CD4-positive, alpha-beta T cell (primary cell): ENCODE measurements at regions not wholly inside any gene's neighbourhood (a gene's known extent, or its start where the extent isn't known, plus 50 kb on each side); places are given as distances from the start of the nearest gene placed in this dataset.

Source experiments
- ATAC-seq: fragments of 200-7000 bp; cut with Tn5 transposase; one replicate; pipeline ENCODE4 v1.10.0; 2022; ENCODE audit warnings: mild to moderate bottlenecking; ENCODE audit not compliant: poor library complexity
- CTCF ChIA-PET: fragments of 350-600 bp; sonication (Branson Sonifier 250); formaldehyde crosslinking; loops from one replicate; lab custom pipeline; 2021; ENCODE audit warnings: antibody characterized with exemption, inconsistent platforms; lab: Charles Lee
- POLR2A ChIA-PET: fragments of 350-600 bp; sonication (Branson Sonifier 250); formaldehyde crosslinking; loops from one replicate; lab custom pipeline; 2021; ENCODE audit warnings: antibody characterized with exemption, inconsistent platforms; lab: Charles Lee
- DNase-seq, 14 experiments: peaks; one replicate each; pipeline ENCODE4 v3.0.0-alpha.2; 2013 to 2020; ENCODE audit warnings: mixed read lengths in 2 of 14
- H3K27ac ChIP-seq, 2 donors: one replicate each; pipeline versions ENCODE4 v1.5.1 to v1.7.0; 2013; ENCODE audit warnings: low read length in 2 of 2, low read depth in 1 of 2, mild to moderate bottlenecking in 1 of 2
- H3K27me3 ChIP-seq, 2 experiments: 1 replicate in 1 of 2; 2 replicates in 1 of 2; pipeline versions ENCODE4 v1.6.1 to v1.7.0; 2013; ENCODE audit warnings: low read length in 2 of 2, control low read depth in 1 of 2, mild to moderate bottlenecking in 1 of 2, moderate library complexity in 1 of 2; ENCODE audit not compliant: insufficient read depth in 2 of 2, control insufficient read depth in 1 of 2
- H3K36me3 ChIP-seq: one replicate; pipeline ENCODE4 v1.6.1; 2013; ENCODE audit warnings: low read length, control low read depth; ENCODE audit not compliant: insufficient read depth
- H3K4me1 ChIP-seq: one replicate; pipeline ENCODE4 v1.6.1; 2013; ENCODE audit warnings: low read length, control low read depth; ENCODE audit not compliant: insufficient read depth
- H3K4me3 ChIP-seq: one replicate; pipeline ENCODE4 v1.5.1; 2013; ENCODE audit warnings: mild to moderate bottlenecking, low read length, moderate library complexity
- H3K9me3 ChIP-seq, 2 experiments: 1 replicate in 1 of 2; 2 replicates in 1 of 2; pipeline versions ENCODE4 v1.6.1 to v1.7.0; 2013; ENCODE audit warnings: low read length in 2 of 2, mild to moderate bottlenecking in 2 of 2, control low read depth in 1 of 2, moderate library complexity in 1 of 2; ENCODE audit not compliant: control insufficient read depth in 1 of 2, insufficient read depth in 1 of 2
- H3K27ac Mint-ChIP-seq: one replicate; pipeline ENCODE4 v1.8.0; 2020; ENCODE audit warnings: mixed read lengths
- H3K27me3 Mint-ChIP-seq: one replicate; pipeline ENCODE4 v1.8.0; 2021; ENCODE audit warnings: mixed read lengths
- H3K36me3 Mint-ChIP-seq: one replicate; pipeline ENCODE4 v1.8.0; 2021; ENCODE audit warnings: low read depth, mixed read lengths
- H3K4me1 Mint-ChIP-seq: one replicate; pipeline ENCODE4 v1.8.0; 2021; ENCODE audit warnings: low read depth, mixed read lengths
- H3K4me3 Mint-ChIP-seq: one replicate; pipeline ENCODE4 v1.8.0; 2020; ENCODE audit warnings: mild to moderate bottlenecking, mixed read lengths
- H3K9me3 Mint-ChIP-seq: one replicate; pipeline ENCODE4 v1.8.0; 2020; ENCODE audit warnings: mixed read lengths
- CTCF ChIP-seq: fragments of 200-600 bp; IDR thresholded peaks from one replicate; pipeline ENCODE4 v1.8.0; 2022; ENCODE audit warnings: antibody characterized with exemption, mild to moderate bottlenecking
- intact Hi-C, 2 experiments: fragments of 100-400 bp; cut with DNase I in 1 of 2; cut with micrococcal nuclease in 1 of 2; formaldehyde crosslinking; loops; one replicate each; pipeline versions ENCODE4 v1.15.1 to v1.9.0; 2023 to 2025; cut with DNase I, micrococcal nuclease

- no peaks in the 10 kb centered on the region for H3K36me3 Mint-ChIP-seq
- CTCF ChIA-PET = no interaction called here
- intact Hi-C loops = no loop called here
These were observed 53.1 kb upstream of the GALNT5 start for GRCh38 chr2:157204401-157204800.

GRCh38 chr2:157206916-157207315, 50.6 kb upstream of the GALNT5 start:
- intact Hi-C loops = no loop called here
- Mint-ChIP-seq H3K9me3 (no peaks in the 10 kb centered on the region), H3K4me1 (no peaks in the 10 kb centered on the region), H3K36me3 (no peaks in the 10 kb centered on the region), H3K27me3 (peaks cover 7% of the 10 kb centered on the region), H3K4me3 (no peak overlapping the region), H3K27ac (no peak overlapping the region)
- TF ChIP-seq CTCF = no peak
- Histone ChIP-seq H3K4me3 (no peak overlapping the region), H3K4me1 (no peaks in the 10 kb centered on the region), H3K36me3 (no peaks in the 10 kb centered on the region), H3K9me3 (no peaks in the 10 kb centered on the region), H3K27me3 (no peaks in the 10 kb centered on the region), H3K27ac (no peak overlapping the region)
- no peak for ATAC-seq
- ChIA-PET CTCF (no interaction called here), POLR2A (no interaction called here)
- no peak for DNase-seq

More at GRCh38 chr2:157204401-157204800, 53.1 kb upstream of the GALNT5 start:
- no peaks in the 10 kb centered on the region for H3K36me3 ChIP-seq
- POLR2A ChIA-PET = no interaction called here
- Mint-ChIP-seq H3K9me3 (no peaks in the 10 kb centered on the region), H3K4me3 (no peak overlapping the region), H3K27me3 (no peaks in the 10 kb centered on the region), H3K27ac (no peak overlapping the region), H3K4me1 (no peaks in the 10 kb centered on the region)
- ATAC-seq (no peak), DNase-seq (no peak)
- no peaks in the 10 kb centered on the region for H3K27me3 ChIP-seq
- H3K4me1 ChIP-seq = no peaks in the 10 kb centered on the region
- H3K9me3 ChIP-seq = no peaks in the 10 kb centered on the region
- no peak overlapping the region for H3K27ac ChIP-seq
- H3K4me3 ChIP-seq = no peak overlapping the region
- TF ChIP-seq CTCF = no peak
